Spleen (tissue), 7 donors: ENCODE measurements at regions not wholly inside any gene's neighbourhood (a gene's known extent, or its start where the extent isn't known, plus 50 kb on each side); places are given as distances from the start of the nearest gene placed in this dataset.

Experiments used
- POLR2A ChIP-seq, 3 donors: fragments of 450-650 bp; IDR thresholded peaks; one replicate each; pipeline ENCODE4 v1.5.1; 2017; ENCODE audit warnings: antibody characterized with exemption in 3 of 3, mild to moderate bottlenecking in 1 of 3
- TF ChIP-seq, protein P1 (sequence below), 11 experiments: fragments of 200-600 bp in 7 of 11; fragments of 450-650 bp in 4 of 11; sonication (generic) in 4 of 11; IDR thresholded peaks in 8 of 11; conservative IDR thresholded peaks in 3 of 11; 1 replicate in 7 of 11; 2 replicates in 4 of 11; pipeline versions ENCODE4 v1.4.0 to v1.8.0; 2016 to 2021; ENCODE audit warnings: antibody characterized with exemption in 11 of 11, inconsistent platforms in 4 of 11, mild to moderate bottlenecking in 1 of 11
- donor health status: DM: no; HTN: no; CAD: no; lungs with moderate emphysema.
- donor health status: DM: no; HTN: no; CAD: no.
- donor health status: DM: no; HTN: no; CAD: no.

DNA sequence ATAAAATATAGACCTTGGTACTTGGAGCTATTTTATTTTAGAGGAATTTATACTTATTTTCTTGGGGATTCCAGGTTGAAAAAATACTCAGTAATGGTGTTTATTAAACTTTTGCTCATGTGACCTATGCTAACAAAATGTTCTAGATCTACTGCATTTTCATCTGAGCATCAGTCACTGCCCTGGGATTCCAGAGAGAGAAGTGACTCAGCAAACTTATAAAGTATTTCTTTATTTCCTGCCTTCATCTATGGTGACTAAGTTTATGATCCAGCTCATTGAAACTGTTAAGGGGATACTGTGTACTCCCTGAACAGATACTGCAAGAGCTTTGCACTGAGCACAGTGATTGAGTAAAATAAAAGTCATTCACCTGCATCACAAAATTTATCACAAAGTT lies 298.5 kb upstream of the CDH18 start:
- no peak for TF ChIP-seq POLR2A (IDR thresholded peaks at IDR 0.05)
- TF ChIP-seq, protein P1, sequence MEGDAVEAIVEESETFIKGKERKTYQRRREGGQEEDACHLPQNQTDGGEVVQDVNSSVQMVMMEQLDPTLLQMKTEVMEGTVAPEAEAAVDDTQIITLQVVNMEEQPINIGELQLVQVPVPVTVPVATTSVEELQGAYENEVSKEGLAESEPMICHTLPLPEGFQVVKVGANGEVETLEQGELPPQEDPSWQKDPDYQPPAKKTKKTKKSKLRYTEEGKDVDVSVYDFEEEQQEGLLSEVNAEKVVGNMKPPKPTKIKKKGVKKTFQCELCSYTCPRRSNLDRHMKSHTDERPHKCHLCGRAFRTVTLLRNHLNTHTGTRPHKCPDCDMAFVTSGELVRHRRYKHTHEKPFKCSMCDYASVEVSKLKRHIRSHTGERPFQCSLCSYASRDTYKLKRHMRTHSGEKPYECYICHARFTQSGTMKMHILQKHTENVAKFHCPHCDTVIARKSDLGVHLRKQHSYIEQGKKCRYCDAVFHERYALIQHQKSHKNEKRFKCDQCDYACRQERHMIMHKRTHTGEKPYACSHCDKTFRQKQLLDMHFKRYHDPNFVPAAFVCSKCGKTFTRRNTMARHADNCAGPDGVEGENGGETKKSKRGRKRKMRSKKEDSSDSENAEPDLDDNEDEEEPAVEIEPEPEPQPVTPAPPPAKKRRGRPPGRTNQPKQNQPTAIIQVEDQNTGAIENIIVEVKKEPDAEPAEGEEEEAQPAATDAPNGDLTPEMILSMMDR (IDR thresholded peaks at IDR 0.05 in 8 of 11, conservative IDR thresholded peaks at IDR 0.05 in 3 of 11): no peak
